ENCODE measurements at regions not wholly inside any gene's neighbourhood (a gene's known extent, or its start where the extent isn't known, plus 50 kb on each side); places are given as distances from the start of the nearest gene placed in this dataset.

GRCh38 chr6:140040396-140040795 is 665.9 kb upstream of the CITED2 start:
- TF ChIP-seq CTCF (IDR thresholded peaks at IDR 0.05) (no peak), EZH2 (IDR thresholded peaks at IDR 0.05) (no peak)
